ENCODE measurements at regions not wholly inside any gene's neighbourhood (a gene's known extent, or its start where the extent isn't known, plus 50 kb on each side); places are given as distances from the start of the nearest gene placed in this dataset.

DNA sequence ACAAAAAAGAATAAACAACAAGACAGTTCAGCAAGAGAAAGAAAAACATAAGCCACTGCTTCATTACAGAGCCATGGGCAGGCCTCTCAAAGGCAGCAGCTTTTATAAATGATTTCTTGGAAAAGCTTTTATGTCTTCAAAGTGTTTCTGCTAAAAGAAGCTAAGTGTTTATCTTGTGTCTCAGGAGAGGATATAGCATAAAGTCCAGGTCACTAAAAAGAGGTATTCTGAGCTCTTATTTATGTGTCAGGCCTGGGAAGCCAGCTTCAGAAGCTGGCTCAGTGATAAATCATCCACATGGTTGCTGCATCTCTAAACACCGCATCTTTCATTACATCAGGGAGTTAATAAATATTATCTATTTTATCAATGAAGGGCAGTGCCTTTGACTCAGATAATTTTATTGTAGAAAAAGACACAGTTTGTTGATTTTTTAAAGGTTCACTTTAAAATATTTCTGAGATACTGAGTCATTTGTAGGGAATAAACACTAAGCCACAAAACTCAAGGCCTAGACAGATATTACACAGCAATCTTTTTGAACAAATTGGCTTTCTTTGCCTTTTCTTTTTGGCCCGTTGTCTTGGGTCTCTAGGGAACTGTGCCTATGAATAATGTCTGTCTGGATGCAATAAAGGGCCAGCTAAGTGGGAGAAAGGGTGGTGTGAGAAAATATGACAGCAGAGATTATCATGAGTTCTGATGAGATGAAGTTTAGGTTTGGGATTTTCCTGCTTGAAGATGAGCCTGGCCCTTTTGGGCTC, 1086.6 kb downstream of the UQCRFS1 start:
- ChIA-PET POLR2A (no interaction called here), CTCF (interaction anchor here (0.6 to 0.9 kb wide), 3 partner anchors 153 to 602 kb away, joined by 3 to 4 read pairs (median 3); no protein-coding TSS in a partner anchor)
- Histone ChIP-seq H3K4me1 (ENCODE audit: control insufficient read depth, insufficient read depth, low read length) (peaks cover 19% of the 10 kb centered on the region), H3K4me3 (ENCODE audit: low read depth, low read length) (no peak overlapping the region), H3K27ac (ENCODE audit: extremely low read depth, low read depth, low read length) (no peak overlapping the region), H3K9me3 (ENCODE audit: control insufficient read depth, insufficient read depth, low read depth, low read length) (peaks cover 4% of the 10 kb centered on the region), H3K36me3 (ENCODE audit: control insufficient read depth in 2 of 2, insufficient read depth in 1 of 2, low read length in 2 of 2) (no peaks in the 10 kb centered on the region)
- TF ChIP-seq KLF10 (tag by site-specific recombination; IDR thresholded peaks at IDR 0.05) (no peak), ZNF571 (tag by site-specific recombination; IDR thresholded peaks at IDR 0.05) (no peak), MEIS1 (CRISPR knock-in tag; IDR thresholded peaks at IDR 0.05; ENCODE audit: borderline replicate concordance) (no peak), PRDM1 (tag by site-specific recombination; IDR thresholded peaks at IDR 0.05) (no peak), BCL11B (tag by site-specific recombination; IDR thresholded peaks at IDR 0.05; ENCODE audit: low read depth) (no peak), ZNF670 (tag by site-specific recombination; IDR thresholded peaks at IDR 0.05; ENCODE audit: low read depth) (no peak), ZNF658 (tag by site-specific recombination; IDR thresholded peaks at IDR 0.05) (no peak), ZNF341 (tag by site-specific recombination; IDR thresholded peaks at IDR 0.05; ENCODE audit: low read depth) (no peak), HIC1 (tag by site-specific recombination; IDR thresholded peaks at IDR 0.05) (no peak), ZNF155 (tag by site-specific recombination; IDR thresholded peaks at IDR 0.05) (no peak), ZNF837 (tag by site-specific recombination; IDR thresholded peaks at IDR 0.05) (no peak), ZBTB10 (tag by site-specific recombination; IDR thresholded peaks at IDR 0.05) (no peak)
- TF ChIP-seq, protein P1, sequence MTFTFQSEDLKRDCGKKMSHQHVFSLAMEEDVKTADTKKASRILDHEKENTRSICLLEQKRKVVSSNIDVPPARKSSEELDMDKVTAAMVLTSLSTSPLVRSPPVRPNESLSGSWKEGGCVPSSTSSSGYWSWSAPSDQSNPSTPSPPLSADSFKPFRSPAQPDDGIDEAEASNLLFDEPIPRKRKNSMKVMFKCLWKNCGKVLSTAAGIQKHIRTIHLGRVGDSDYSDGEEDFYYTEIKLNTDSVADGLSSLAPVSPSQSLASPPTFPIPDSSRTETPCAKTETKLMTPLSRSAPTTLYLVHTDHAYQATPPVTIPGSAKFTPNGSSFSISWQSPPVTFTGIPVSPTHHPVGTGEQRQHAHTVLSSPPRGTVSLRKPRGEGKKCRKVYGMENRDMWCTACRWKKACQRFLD (tag by site-specific recombination; IDR thresholded peaks at IDR 0.05): no peak
- TF ChIP-seq, protein P2, sequence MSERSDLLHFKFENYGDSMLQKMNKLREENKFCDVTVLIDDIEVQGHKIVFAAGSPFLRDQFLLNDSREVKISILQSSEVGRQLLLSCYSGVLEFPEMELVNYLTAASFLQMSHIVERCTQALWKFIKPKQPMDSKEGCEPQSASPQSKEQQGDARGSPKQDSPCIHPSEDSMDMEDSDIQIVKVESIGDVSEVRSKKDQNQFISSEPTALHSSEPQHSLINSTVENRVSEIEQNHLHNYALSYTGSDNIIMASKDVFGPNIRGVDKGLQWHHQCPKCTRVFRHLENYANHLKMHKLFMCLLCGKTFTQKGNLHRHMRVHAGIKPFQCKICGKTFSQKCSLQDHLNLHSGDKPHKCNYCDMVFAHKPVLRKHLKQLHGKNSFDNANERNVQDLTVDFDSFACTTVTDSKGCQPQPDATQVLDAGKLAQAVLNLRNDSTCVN (tag by site-specific recombination; optimal IDR thresholded peaks at IDR 0.05): no peak

DNA sequence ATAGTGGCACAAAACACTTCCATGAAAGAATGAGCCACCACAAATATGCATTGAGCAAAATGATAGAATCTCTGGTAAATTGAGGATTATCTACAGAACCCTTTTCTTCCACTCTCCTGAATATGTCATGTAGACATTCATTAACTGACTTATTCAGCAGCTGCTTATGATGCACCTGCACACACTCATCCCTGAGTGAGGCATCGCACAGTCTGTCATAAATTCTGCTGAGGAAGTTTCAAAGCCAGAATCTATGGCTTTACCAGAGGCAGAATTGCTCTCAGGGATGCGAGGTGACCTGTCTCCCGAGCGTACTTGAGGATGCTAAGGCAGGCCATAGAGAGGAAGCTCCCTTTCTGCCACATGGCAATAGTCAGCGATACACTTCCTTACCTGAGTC, 1090.2 kb downstream of the UQCRFS1 start:
- ChIA-PET CTCF (interaction anchor here (0.6 to 1.0 kb wide), 4 partner anchors 27 to 150 kb away, joined by 3 to 7 read pairs (median 3); no protein-coding TSS in a partner anchor), POLR2A (no interaction called here)
- Histone ChIP-seq H3K27ac (ENCODE audit: extremely low read depth, low read depth, low read length) (no peak overlapping the region), H3K4me1 (ENCODE audit: control insufficient read depth, insufficient read depth, low read length) (peaks cover 8% of the 10 kb centered on the region), H3K36me3 (ENCODE audit: control insufficient read depth in 2 of 2, insufficient read depth in 1 of 2, low read length in 2 of 2) (no peaks in the 10 kb centered on the region), H3K4me3 (ENCODE audit: low read depth, low read length) (no peak overlapping the region), H3K9me3 (ENCODE audit: control insufficient read depth, insufficient read depth, low read depth, low read length) (peaks cover 4% of the 10 kb centered on the region)
- TF ChIP-seq ZNF670 (tag by site-specific recombination; IDR thresholded peaks at IDR 0.05; ENCODE audit: low read depth) (no peak), SP7 (tag by site-specific recombination; IDR thresholded peaks at IDR 0.05) (no peak), ZNF610 (tag by site-specific recombination; IDR thresholded peaks at IDR 0.05; ENCODE audit: borderline replicate concordance) (no peak), ZNF248 (tag by site-specific recombination; IDR thresholded peaks at IDR 0.05) (no peak), KLF16 (tag by site-specific recombination; IDR thresholded peaks at IDR 0.05) (no peak), ZNF571 (tag by site-specific recombination; IDR thresholded peaks at IDR 0.05) (no peak), ZNF596 (tag by site-specific recombination; IDR thresholded peaks at IDR 0.05) (no peak)
